Fibroblast of skin of scalp (primary cell): ENCODE measurements at regions not wholly inside any gene's neighbourhood (a gene's known extent, or its start where the extent isn't known, plus 50 kb on each side); places are given as distances from the start of the nearest gene placed in this dataset.

Experiments used
- DNase-seq: peaks from one replicate; pipeline ENCODE4 v3.0.0-alpha.2; 2013

DNA sequence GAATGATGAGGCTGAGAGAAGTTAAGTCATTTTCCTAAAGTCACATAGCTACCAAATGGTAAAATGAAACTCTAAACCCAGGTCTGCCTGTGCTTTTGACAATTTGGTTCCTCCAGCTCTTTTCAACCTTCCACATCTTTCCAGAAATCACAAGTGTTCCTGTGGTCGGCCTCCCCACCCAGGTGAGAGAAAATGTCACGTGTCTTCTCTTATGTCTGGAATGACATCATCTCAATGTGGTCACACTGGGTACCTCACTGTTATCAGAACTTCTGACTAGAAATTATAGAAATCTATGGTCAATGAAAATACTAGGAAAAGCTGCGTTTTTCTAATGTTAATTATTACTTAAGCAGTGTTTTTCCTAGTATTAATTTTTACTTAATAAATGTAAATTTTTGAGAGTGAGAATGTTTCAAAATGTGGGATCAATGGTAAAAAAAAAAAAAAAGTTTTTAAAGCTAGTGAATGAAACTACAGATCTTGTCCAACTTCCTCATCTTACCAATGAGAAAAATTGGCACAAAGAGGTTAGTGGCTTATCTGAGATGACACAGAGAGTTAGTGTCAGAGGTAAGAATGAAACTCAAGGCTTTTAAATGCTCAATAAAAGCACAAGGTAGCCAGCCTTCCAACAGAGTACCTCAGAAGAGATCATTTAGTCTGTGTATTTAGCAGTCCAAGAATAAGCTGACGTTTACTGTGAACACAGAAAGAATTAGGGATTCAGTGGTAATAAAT is 228.7 kb upstream of the NR4A3 start:
- no peak for DNase-seq

DNA sequence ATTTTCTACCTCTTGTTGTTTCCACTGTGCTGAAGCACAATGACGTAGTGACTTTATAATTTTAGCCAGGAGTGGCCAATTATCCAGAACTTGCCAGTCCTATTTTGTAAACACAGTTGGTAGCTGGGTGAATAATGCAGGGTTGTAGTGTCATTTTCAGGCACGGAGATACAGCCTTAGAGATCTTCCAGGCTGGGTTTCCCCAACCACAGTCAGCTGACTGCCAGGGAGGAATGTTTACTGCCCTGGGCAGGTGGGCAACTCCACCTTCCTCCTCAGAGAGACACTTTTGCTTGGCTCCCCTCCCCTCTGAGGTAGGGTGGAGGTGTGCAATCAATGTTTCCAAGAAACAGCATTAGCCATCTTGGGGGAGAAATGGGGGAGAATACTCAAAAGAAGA is 228.1 kb upstream of the NR4A3 start:
- no peak for DNase-seq

DNA sequence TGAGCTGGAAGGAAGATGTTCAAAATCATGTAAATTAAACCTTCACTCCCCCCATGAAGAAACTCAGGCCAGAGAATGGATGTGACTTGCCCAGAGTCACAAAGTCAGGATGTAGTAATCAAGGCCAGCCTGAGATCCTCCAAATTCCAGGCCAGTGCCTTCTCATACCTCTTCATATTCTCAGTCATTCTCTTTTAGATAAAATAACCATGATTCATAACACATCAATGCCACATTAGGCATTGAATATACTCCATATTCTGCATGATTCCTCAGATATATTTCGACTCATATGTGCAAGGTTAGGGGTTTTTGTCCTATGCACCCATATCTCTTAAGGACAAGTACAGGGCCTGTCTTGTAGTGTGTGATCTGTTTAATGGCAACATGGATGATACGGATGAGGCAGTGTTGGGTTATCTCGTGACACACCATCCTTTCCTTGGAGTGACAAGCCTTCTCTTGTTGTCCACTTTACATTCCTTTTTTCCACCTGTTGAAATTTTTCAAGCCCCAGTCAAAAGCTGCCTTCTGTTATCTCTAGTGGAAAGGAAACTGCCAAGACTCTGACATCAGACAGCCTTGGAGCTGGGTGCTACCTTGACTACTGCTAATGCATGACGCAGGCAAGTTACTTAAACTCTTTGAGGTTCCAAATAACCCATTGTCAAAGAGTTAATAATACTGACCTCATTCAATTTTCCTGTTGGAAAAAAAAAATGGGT is 227.5 kb upstream of the NR4A3 start:
- DNase-seq, result no peak

DNA sequence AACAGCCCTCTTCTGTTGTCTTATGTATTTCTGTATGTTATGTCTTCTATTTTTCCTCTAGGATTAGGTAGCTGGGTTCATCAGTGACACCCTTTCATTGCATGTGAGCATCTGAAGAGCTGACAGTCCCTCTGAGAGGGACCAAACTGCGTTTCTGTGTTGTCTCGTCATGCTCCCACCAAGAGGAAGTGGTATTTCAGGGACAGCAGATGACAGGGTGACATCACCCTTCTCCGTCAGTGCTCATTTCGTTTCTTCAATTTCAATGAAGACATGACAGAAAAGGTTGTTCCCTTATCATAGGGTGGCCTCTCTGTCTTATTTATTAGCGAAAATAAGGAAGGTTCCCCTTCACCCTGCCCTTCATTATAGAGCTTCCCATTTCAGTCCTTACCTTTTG is 225.9 kb upstream of the NR4A3 start:
- DNase-seq, result no peak

DNA sequence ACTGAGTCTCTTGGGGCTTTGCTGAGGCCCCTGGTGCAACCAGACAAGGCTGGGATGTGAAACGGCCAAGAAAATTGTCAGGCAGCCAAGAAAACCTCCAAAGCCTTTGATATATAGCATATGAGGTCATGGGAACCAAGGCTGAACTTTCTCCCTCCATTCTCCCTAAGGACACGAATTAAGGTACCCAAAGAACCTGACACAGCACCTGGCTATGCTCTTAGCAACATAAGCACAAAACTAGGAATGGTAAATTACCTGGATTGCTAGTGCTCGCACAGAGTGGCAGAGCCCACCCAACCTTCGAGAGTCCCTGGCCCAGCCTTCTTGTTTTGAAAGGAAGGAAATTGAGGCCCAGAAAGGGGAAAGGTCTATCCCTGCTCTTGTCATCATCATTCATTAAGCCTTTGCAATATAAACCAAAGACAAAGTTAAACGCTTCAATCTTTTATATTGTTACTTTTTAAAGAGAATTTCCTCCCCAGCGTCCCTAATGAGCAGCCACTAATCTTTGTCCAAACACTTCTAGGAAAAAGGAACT is 220.0 kb upstream of the NR4A3 start:
- DNase-seq, result peak; percentile 18

DNA sequence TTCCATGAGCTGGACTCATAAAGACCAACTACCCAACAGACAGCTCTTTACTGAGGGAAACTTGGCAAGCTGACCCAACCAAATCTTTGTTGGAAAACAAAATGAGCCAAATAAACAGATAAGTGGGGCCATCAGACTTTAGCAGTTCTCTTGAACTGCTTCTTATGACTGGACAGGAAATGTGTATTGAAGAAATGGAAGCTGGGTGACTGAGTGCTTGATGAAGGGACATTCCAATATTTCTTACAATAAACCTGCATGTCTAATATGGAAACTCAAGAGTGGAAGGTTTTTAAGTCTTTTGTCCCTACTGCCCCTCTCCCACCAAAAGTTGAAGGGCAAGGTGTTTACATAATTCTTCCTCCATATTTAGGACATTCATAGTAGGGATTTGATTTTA is 218.8 kb upstream of the NR4A3 start:
- DNase-seq, result no peak

DNA sequence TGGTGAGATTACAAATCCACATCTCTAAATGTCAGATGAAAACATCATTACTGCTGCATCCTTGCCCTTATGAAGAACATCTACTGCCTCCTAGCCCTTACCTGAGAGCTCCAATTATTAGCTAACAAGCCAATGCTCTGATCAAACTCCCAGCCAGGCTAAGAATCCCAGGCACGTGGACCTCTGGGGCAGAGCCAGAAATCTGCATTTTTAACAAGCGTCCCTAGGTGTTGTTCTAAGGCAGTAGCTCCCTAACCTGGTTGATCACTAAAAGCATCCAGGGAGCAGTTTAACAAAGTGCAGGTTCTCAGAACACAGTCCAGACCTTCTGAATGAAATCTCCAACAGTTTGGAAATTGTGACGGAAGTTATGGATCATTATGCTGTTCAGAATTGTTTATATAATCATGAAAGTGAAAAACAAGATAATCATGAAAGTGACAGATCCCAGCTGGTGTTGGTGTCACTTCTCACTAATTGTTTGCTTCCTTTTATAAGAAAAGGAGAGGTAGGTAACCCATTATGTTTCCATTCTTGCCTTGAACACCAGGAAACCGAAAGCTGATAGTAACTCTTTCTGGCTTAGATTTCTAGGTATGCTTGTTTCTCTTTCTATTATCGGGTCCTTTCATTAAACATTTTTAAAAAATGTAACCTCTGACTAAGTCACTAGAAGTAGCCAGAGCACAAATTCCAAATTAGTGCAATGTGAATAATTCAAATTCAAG is 216.5 kb upstream of the NR4A3 start:
- DNase-seq, result no peak

DNA sequence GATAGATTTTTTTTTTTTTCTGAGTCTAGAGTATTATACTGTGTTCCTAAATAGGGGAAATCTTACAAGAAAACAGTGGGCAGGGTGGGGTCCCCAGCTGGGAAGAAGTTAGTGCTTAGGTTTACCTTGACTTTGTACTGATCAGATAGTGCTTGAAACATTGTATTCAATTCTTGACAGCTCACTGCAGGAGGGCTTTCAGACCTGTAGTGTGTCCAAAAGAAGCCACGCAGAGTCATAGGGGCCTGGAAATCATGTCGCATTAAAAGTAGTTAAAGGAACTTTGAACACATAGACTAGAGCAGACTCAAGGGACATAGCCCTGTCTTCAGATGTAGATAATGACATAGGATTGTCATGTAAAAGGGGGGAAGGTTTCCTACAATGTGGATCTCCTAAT is 215.4 kb upstream of the NR4A3 start:
- no peak for DNase-seq

DNA sequence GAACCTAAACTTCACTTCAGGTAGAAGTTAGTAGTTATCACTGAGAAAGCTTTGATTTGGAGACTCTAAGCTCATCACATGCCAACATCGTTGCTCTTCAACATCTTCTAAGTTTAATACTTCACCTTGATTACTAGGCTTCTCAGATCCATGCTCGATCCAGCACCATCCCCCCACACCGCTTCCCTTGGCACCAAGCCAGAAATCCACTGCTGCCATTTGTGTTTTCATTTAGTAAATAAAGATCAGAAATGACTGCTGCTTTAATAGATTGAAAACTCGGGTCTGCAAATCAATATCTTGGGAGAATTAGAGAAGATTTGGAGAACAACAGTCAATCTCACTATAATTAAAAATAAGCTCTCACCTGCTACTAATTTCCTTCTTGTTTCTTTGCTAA is 214.7 kb upstream of the NR4A3 start:
- no peak for DNase-seq

DNA sequence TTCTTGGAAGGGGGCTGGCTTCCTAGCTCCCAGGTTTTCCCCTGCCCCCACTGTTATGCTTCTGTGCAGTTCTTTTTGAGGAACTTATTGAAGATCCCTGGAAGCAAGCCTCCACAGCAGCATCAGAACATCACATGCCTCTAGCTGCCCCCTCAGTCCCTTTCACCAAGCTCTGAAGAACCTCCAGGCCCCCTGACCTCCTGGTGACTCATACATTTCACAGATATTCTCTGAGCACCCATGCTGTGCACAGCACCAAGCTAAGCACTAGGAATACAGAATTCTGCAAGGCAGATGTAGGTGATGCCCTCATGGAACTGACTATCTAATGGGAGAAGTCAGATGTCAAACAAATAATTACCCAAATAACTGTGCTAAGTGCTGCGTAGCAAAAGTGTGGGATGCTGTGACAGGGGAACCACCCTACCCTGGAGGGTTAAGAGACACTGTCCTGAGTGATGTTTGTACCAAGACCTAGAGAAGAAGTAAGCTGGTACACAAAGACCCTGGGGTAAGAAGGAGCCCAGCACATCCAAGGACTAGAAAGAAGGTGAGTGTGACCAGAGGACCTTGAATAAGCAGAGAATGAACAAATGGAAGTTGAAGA is 213.7 kb upstream of the NR4A3 start:
- peak; percentile 53 for DNase-seq

DNA sequence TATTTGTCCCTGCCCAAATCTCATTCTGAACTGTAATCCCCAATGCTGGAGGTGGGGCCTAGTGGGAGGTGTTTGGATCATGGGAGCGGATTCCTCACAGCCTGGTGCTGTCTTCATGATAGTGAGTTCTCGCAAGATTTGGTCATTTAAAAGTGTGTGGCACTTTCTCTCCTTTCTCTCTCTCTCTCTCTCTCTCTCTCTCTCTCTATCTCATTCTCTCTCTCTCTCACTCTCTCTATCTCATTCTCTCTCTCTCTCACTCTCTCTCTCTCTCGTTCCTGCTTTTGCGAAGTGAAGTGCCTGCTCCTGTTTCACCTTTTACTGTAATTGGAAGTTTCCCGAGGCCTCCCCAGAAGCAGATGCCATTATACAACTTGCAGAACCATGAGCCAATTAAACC is 207.3 kb upstream of the NR4A3 start:
- no peak for DNase-seq

DNA sequence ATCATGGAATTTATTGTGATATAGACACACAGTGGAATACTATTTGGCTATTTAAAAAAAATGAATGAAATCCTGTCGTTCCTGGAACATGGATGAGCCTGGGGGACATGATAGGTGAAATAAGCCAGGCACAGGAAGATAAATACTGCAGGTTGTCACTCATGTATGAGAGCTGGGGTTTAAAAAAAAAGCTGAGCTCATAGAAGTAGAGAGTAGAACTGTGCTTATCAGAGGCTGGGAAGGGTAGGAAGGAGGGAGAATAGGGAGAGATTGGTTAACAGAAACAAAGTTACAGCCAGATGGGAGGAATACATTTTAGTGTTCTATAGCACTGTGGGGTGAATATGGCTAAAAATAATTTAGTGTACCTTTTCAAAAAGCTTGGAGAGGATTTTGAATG is 200.6 kb upstream of the NR4A3 start:
- no peak for DNase-seq

DNA sequence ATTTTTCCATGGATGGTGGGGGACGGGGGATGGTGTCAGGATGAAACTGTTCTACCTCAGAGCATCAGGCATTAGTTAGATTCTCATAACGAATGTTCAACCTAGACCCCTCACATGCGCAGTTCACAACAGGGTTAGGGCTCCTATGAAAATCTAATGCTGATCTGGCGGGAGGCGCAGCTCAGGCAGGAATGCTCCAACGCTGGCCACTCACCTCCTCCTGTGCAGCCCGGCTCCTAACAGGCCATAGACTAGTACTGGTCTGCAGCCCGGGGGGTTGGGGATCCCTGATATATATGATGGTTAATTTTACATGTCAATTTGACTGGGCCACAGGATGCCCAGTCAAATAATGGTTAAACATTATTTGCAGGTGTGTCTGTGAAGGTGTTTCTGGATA is 199.0 kb upstream of the NR4A3 start:
- no peak for DNase-seq

DNA sequence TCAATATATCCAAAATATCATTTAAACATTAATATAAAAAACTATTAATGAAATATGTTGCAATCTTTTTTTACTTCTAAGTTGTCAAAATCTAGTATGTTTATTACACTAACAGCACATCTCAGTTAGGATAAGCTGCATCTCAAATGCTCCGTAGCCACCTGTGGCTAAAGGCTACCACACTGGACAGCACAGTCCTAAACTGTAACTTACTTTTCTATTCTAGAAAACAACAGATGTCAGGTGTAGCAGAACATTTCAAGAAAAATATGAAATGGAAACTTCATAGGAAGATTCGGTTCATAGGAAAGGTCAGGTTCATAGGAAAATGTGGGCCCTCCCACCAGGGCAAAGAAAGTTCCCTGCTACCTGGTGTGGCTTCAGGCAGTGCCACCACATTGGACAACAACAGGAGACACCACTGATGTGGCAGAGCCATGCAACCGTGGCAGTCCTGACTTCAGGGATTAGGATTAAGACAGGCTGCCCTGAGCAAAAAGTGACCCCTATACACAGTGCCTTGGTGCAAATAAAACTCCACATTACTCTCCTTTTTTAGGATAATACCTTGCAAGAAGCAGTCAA is 197.8 kb upstream of the NR4A3 start:
- DNase-seq, result no peak

DNA sequence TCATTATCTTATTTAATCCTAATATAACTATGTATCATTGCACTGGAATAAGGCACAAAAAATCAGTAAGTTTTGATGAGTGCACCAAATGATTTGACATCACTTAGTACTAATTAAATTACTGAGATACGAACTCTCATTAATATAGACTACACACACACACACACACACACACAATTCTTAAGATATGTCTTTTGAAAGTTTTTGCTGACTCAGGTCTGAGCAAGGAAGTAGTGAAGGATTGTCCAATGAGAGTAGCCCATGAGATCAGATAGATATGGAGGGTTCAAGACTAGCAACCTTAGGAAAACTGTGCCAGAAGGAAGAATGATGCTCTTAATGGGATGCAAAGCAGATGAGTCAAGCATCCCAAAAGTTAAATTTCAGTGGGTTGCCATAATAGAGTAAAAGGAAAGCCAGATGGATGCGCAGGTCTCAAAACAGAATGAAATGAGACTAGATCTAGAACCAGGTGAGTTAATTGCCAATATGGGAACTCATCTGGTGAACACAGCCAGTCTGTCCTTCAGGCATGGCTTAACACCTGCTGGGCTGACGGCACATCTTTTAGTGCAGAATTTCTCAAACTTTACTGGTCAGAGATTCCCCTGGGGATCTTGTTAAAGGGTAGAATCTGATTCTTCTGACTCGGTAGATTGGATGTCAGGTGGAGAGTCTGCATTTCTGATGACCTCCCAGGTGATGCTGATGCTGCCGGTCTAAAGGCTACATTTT is 197.0 kb upstream of the NR4A3 start:
- DNase-seq, result no peak

DNA sequence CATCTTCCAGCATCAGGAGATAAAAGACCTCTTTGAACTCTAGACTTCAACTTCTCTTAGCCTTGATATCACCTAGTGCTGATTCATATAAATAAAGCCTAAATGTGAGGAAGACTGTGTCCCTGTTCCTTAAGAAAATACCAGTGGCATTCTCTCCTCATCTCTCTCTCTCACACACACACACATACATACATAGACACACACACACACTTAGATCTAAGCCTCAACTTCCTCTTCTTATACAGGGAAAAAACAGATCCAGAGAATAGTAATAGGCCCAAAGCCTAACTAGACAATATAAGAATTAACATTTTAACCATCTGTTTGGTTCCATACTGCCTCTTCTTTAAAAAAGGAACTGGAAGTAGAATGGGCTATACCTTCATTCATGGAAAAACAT is 195.3 kb upstream of the NR4A3 start:
- DNase-seq, result no peak

DNA sequence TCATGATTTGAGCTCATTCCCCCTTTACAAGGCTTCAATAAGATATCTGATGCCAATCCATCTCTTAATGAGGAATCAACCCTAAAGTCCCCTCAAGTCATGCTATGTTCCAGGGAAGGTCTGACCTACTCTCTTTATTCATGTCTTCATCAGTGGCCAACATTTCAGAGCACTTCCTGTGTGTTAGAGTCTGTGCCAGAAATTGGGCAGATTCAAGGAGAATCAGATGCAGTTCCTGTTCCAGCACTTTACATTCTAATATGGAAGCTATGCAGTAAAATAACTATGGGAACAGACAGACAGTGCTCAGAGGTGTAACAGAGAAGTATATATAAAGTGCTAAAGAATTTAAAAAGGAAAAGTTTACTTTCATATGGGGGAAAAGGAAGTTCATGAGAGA is 193.4 kb upstream of the NR4A3 start:
- no peak for DNase-seq

DNA sequence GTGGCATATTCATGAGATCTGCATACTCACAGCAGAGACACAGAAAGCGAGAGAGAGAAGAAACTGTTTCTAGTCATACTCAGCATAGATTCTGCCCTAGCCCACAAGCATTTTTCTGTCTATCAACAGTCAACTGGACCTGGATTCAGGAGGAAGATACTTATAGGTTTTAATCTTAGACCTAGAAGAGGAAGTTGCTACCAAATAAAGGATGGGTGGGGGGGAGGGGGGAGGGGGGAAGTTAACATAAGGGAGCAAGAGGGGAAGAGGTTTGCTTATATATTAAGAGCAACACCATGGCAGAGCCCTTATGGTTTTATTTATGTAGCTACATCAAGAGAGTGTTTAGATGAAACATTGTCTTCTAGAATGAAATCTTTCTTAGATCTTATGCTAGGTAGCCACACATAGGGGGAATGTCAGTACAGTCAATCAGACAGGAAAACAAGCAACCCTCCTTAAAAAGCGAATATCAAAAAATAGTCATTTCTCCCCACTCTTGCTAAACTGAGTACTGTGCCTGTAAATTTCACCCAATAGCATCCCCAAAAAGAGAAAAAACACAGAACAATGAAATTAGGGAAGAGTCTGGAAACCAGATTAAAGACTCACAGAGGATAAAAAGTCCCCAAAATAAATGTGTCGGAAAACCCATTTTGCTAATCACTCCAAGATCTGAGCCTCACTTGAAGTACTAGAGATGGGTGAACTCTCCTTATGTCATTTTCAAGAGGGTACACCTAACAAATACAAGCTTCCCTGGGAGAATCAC is 192.7 kb upstream of the NR4A3 start:
- no peak for DNase-seq

DNA sequence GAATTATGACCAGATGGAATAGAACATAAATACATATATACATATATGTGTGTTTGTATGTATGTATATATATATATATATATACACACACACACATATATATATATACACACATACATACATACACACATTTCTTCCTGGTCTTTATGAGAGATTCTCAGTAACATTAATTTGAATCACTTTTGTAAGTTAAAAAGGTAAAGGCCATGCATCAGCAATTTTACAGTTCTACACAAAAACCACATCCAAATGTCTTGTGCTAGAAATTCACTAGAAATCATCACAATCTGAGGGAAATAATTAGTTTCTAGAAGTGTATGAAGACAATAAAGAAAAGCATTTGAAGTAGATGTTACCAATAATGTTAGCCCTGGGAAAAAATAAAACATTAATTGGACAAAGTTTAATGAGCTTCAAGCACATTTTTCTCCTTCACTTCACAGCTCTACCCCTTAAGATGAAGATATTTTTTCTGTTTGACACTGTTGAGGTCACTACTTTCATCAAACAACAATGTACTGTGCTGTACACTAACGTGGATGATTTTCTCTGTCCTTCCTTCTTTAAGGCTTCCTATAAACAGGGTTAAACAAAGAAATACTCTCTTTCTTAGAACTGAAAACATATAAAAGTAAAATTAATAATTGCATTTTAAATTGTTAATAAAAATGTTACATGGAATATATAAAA is 189.2 kb upstream of the NR4A3 start:
- DNase-seq, result no peak

DNA sequence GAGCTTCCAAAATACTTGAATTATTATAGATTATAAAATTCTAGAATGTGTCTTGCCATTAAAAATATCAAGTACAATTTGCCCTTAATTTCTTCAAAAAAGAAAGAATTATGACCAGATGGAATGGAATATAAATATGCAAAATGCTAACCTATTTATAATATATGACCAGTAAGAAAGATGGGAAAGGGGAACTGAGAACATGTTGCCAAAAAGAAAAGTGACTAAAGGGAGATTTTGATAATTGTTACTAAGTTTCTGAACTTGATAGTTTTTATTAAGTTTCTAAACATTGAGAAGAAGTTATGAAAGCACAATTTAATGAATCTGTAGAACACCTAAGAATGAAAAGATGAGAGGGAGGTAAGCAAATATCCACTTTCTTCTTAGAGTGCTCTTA is 188.4 kb upstream of the NR4A3 start:
- no peak for DNase-seq

DNA sequence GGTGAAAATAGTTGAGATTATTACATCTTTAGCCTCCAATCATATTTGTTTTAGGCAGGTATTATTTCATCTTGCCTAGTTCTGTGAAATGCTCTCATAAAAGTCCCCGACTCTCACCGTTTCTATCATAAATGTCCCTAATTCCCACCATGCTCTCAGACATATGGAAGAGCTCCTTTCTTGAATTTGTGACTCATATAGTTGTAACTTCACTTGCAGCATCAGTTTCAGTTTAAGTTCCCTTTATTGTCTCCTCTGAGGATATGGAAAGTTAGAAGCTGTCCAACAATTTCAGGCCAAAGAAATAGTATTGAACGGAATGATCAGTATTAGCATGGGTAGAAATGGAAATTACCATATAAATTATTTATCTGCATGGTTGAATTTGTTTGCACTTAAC is 187.5 kb upstream of the NR4A3 start:
- DNase-seq, result peak; percentile 15
